Panc1 (cell line): ENCODE measurements at regions not wholly inside any gene's neighbourhood (a gene's known extent, or its start where the extent isn't known, plus 50 kb on each side); places are given as distances from the start of the nearest gene placed in this dataset.

Experiments used
- ATAC-seq: fragments of 200-7000 bp; cut with Tn5 transposase; 2 replicates; pipeline ENCODE4 v1.9.1; 2020; ENCODE audit warnings: mild to moderate bottlenecking, moderate library complexity
- BruUV-seq: library from RNA; stranded (reverse); fragments of 400-500 nt; replicated peaks from 2 replicates; lab custom pipeline; 2021; lab: Mats Ljungman, UMichigan
- CTCF ChIA-PET: fragments of 300-600 bp; sonication (Branson Sonifier 250); formaldehyde crosslinking; loops from one replicate; lab custom pipeline; 2022; ENCODE audit warnings: antibody characterized with exemption; lab: Charles Lee
- POLR2A ChIA-PET: fragments of 300-600 bp; sonication (Branson Sonifier 250); formaldehyde crosslinking; loops from one replicate; lab custom pipeline; 2022; ENCODE audit warnings: antibody characterized with exemption; lab: Charles Lee
- DNase-seq: peaks from one replicate; pipeline ENCODE4 v3.0.0-alpha.2; 2010; ENCODE audit warnings: low read depth, low spot score
- H3K27ac ChIP-seq: 2 replicates; pipeline ENCODE4 v1.5.1; 2011; ENCODE audit warnings: mild to moderate bottlenecking, low read length, inconsistent platforms
- H3K27me3 ChIP-seq: fragments of 200-500 bp; sonication (Bioruptor generic); 2 replicates; pipeline ENCODE4 v1.6.0; 2014; ENCODE audit warnings: low read length, inconsistent platforms; ENCODE audit not compliant: control insufficient read depth, insufficient read depth
- H3K36me3 ChIP-seq: fragments of 200-500 bp; sonication (Bioruptor generic); 2 replicates; pipeline ENCODE4 v1.5.1; 2014; ENCODE audit warnings: inconsistent platforms, mild to moderate bottlenecking, low read length, moderate library complexity; ENCODE audit not compliant: control insufficient read depth, insufficient read depth
- H3K4me1 ChIP-seq: 2 replicates; pipeline ENCODE4 v1.5.1; 2011; ENCODE audit warnings: inconsistent platforms, mild to moderate bottlenecking, low read length, moderate library complexity; ENCODE audit not compliant: control insufficient read depth, insufficient read depth
- H3K4me3 ChIP-seq, 2 experiments: 2 replicates each; pipeline ENCODE4 v1.5.1; 2011 to 2012; ENCODE audit warnings: low read depth in 2 of 2, low read length in 2 of 2, mild to moderate bottlenecking in 2 of 2, inconsistent platforms in 1 of 2, moderate library complexity in 1 of 2
- H3K9me3 ChIP-seq: fragments of 200-500 bp; sonication (Bioruptor generic); 2 replicates; pipeline ENCODE4 v1.5.1; 2014; ENCODE audit warnings: low read depth, mild to moderate bottlenecking, inconsistent platforms, low read length, moderate library complexity; ENCODE audit not compliant: control insufficient read depth, insufficient read depth
- POLR2AphosphoS5 ChIP-seq: IDR thresholded peaks from 2 replicates; pipeline ENCODE4 v1.6.1; 2012; ENCODE audit warnings: mild to moderate bottlenecking, low read depth, low read length, moderate library complexity
- SIN3A ChIP-seq: IDR thresholded peaks from 2 replicates; pipeline ENCODE4 v1.6.1; 2012; ENCODE audit warnings: low read depth, mild to moderate bottlenecking, low read length, moderate library complexity, borderline replicate concordance; ENCODE audit not compliant: insufficient read depth
- TCF7L2 ChIP-seq: IDR thresholded peaks from 2 replicates; pipeline ENCODE4 v1.6.1; 2011; ENCODE audit warnings: mild to moderate bottlenecking, low read depth, low read length, inconsistent platforms
- in situ Hi-C: cut with HindIII; loops from 2 replicates; pipeline ENCODE4 v1.10.0; 2016; ENCODE audit warnings: low sequenced_read_pairs, low pct_unique_long_range_greater_than_20kb
- intact Hi-C: fragments of 100-400 bp; cut with micrococcal nuclease; formaldehyde crosslinking; loops from one replicate; pipeline ENCODE4 v1.10.0; 2022; ENCODE audit not compliant: unreplicated experiment
- TF ChIP-seq, protein P1 (sequence below): fragments of 450-650 bp; IDR thresholded peaks from 2 replicates; pipeline ENCODE4 v1.5.1; 2017; ENCODE audit warnings: mild to moderate bottlenecking
- TF ChIP-seq, protein P2 (sequence below), 2 experiments: IDR thresholded peaks; 2 replicates each; pipeline ENCODE4 v1.6.1; 2011 to 2012; ENCODE audit warnings: low read depth in 2 of 2, control low read depth in 1 of 2, low read length in 1 of 2, mild to moderate bottlenecking in 1 of 2, moderate library complexity in 1 of 2; ENCODE audit not compliant: insufficient read depth in 1 of 2

DNA sequence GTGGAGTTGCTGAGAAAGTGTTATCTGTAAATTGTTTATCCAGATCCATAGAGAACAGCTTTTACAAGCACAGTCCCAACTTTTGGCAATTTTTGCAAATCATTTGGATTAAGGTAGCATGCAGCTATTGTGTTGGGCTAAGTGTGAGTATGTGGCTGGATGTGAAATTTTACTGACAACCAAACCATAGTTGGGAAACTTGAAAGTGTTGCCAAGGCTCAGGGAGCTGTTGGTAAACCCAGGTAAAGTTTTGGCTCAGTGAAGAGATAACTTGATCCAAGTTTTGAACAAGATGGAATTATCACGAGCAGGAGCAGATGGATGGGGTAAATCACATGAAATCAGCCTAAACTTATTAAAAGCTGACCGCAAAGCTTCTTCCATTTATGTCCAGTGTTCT is 90.0 kb upstream of the HES1 start:
- TF ChIP-seq SIN3A: no peak
- no peak for TF ChIP-seq POLR2AphosphoS5
- no peak for TF ChIP-seq TCF7L2
- TF ChIP-seq, protein P1, sequence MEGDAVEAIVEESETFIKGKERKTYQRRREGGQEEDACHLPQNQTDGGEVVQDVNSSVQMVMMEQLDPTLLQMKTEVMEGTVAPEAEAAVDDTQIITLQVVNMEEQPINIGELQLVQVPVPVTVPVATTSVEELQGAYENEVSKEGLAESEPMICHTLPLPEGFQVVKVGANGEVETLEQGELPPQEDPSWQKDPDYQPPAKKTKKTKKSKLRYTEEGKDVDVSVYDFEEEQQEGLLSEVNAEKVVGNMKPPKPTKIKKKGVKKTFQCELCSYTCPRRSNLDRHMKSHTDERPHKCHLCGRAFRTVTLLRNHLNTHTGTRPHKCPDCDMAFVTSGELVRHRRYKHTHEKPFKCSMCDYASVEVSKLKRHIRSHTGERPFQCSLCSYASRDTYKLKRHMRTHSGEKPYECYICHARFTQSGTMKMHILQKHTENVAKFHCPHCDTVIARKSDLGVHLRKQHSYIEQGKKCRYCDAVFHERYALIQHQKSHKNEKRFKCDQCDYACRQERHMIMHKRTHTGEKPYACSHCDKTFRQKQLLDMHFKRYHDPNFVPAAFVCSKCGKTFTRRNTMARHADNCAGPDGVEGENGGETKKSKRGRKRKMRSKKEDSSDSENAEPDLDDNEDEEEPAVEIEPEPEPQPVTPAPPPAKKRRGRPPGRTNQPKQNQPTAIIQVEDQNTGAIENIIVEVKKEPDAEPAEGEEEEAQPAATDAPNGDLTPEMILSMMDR: no peak
- TF ChIP-seq, protein P2, sequence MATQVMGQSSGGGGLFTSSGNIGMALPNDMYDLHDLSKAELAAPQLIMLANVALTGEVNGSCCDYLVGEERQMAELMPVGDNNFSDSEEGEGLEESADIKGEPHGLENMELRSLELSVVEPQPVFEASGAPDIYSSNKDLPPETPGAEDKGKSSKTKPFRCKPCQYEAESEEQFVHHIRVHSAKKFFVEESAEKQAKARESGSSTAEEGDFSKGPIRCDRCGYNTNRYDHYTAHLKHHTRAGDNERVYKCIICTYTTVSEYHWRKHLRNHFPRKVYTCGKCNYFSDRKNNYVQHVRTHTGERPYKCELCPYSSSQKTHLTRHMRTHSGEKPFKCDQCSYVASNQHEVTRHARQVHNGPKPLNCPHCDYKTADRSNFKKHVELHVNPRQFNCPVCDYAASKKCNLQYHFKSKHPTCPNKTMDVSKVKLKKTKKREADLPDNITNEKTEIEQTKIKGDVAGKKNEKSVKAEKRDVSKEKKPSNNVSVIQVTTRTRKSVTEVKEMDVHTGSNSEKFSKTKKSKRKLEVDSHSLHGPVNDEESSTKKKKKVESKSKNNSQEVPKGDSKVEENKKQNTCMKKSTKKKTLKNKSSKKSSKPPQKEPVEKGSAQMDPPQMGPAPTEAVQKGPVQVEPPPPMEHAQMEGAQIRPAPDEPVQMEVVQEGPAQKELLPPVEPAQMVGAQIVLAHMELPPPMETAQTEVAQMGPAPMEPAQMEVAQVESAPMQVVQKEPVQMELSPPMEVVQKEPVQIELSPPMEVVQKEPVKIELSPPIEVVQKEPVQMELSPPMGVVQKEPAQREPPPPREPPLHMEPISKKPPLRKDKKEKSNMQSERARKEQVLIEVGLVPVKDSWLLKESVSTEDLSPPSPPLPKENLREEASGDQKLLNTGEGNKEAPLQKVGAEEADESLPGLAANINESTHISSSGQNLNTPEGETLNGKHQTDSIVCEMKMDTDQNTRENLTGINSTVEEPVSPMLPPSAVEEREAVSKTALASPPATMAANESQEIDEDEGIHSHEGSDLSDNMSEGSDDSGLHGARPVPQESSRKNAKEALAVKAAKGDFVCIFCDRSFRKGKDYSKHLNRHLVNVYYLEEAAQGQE (IDR thresholded peaks at IDR 0.05; ENCODE audit: insufficient read depth in 1 of 2, low read depth in 2 of 2, low read length in 1 of 2): no peak
- in situ Hi-C loops (no loop called here), intact Hi-C loops (no loop called here)
- ChIA-PET POLR2A (no interaction called here), CTCF (no interaction called here)
- no peaks in the 10 kb centered on the region for H3K4me1 ChIP-seq
- ATAC-seq: no peak
- DNase-seq: no peak
- no peak overlapping the region for H3K27ac ChIP-seq
- no TSS peak for BruUV-seq
- no peaks in the 10 kb centered on the region for H3K27me3 ChIP-seq
- H3K4me3 ChIP-seq: no peak overlapping the region
- H3K9me3 ChIP-seq: peaks cover 8% of the 10 kb centered on the region; the same call in 1 of the 2 replicates
- H3K36me3 ChIP-seq: no peaks in the 10 kb centered on the region

DNA sequence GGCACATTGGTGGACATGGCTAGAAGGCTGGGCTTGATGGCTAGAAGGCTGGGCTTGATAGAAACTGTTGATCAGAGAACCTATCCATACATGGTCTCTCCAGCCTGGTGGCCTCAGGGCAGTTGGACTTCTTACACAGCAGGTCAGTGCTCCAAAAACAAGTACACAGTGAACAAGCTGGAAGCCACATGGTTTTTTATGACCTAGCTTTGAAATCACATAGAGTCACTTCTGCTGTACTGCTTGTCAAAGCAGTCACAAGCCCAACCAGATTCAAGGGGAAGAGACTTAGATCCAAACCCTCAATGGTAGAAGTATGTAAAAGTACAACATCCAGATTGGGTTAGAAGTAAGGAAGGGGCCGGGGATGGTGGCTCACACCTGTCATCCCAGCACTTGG is 89.4 kb upstream of the HES1 start:
- intact Hi-C loops (no loop called here), in situ Hi-C loops (no loop called here)
- TF ChIP-seq POLR2AphosphoS5 (no peak), TCF7L2 (no peak)
- TF ChIP-seq, protein P1: no peak
- TF ChIP-seq, protein P2 (IDR thresholded peaks at IDR 0.05; ENCODE audit: insufficient read depth in 1 of 2, low read depth in 2 of 2, low read length in 1 of 2): no peak
- no peaks in the 10 kb centered on the region for H3K27me3 ChIP-seq
- no peaks in the 10 kb centered on the region for H3K4me1 ChIP-seq
- H3K9me3 ChIP-seq: peaks cover 14% of the 10 kb centered on the region; the same call in 1 of the 2 replicates
- ChIA-PET CTCF (no interaction called here), POLR2A (no interaction called here)
- no peak overlapping the region for H3K27ac ChIP-seq
- BruUV-seq: no TSS peak
- H3K4me3 ChIP-seq: no peak overlapping the region
- H3K36me3 ChIP-seq: no peaks in the 10 kb centered on the region
- ATAC-seq: no peak
- no peak for DNase-seq
